SK-N-SH (cell line): ENCODE measurements at regions not wholly inside any gene's neighbourhood (a gene's known extent, or its start where the extent isn't known, plus 50 kb on each side); places are given as distances from the start of the nearest gene placed in this dataset.
A peak's percentile ranks its signal among the peaks of the same experiment; 100 is the strongest.

ENCODE experiments used
- CTCF ChIA-PET: fragments of 300-600, 350-600 bp; formaldehyde crosslinking; extraction: SDS; loops from one replicate; lab custom pipeline; 2021; lab: Yijun Ruan, JAX
- POLR2A ChIA-PET: fragments of 350-600 bp; sonication (Branson Sonifier 250); formaldehyde crosslinking; extraction: SDS; loops from one replicate; lab custom pipeline; 2020; ENCODE audit warnings: antibody characterized with exemption, inconsistent platforms; lab: Yijun Ruan, JAX
- DNase-seq: peaks from one replicate; pipeline ENCODE4 v3.0.0; 2012
- H2AFZ ChIP-seq: fragments of 200-600 bp; sonication (generic); 2 replicates; pipeline ENCODE4 v1.8.1; 2016; ENCODE audit warnings: antibody characterized with exemption, mild to moderate bottlenecking, low read depth
- H3F3A ChIP-seq: fragments of 200-600 bp; sonication (generic); replicated peaks from 2 replicates; pipeline ENCODE3; 2016; ENCODE audit warnings: antibody characterized with exemption, mild to moderate bottlenecking; ENCODE audit not compliant: insufficient read depth
- H3K27ac ChIP-seq, 2 experiments: fragments of 200-500 bp in 1 of 2; fragments of 200-600 bp in 1 of 2; sonication (Bioruptor generic) in 1 of 2; sonication (generic), shearing (Covaris generic) in 1 of 2; 2 replicates each; pipeline versions ENCODE4 v1.5.1 to v1.6.1; 2014 to 2016; ENCODE audit warnings: low read depth in 2 of 2, inconsistent platforms in 1 of 2, low read length in 1 of 2, mild to moderate bottlenecking in 1 of 2, mixed read lengths in 1 of 2
- H3K27me3 ChIP-seq: fragments of 200-600 bp; sonication (generic), shearing (Covaris generic); 2 replicates; pipeline ENCODE4 v1.6.1; 2016; ENCODE audit warnings: mixed run types; ENCODE audit not compliant: insufficient read depth
- H3K36me3 ChIP-seq, 2 experiments: fragments of 200-500 bp in 1 of 2; fragments of 200-600 bp in 1 of 2; sonication (Bioruptor generic) in 1 of 2; sonication (generic) in 1 of 2; replicated peaks in 1 of 2; 2 replicates each; pipeline versions ENCODE3 to v1.5.1; 2014 to 2016; ENCODE audit warnings: low read length in 1 of 2, mild to moderate bottlenecking in 1 of 2; ENCODE audit not compliant: insufficient read depth in 2 of 2, control insufficient read depth in 1 of 2
- H3K4me1 ChIP-seq, 2 experiments: fragments of 200-500 bp in 1 of 2; fragments of 200-600 bp in 1 of 2; sonication (Bioruptor generic) in 1 of 2; sonication (generic), shearing (Covaris generic) in 1 of 2; 2 replicates each; pipeline versions ENCODE4 v1.5.1 to v1.6.1; 2014 to 2016; ENCODE audit warnings: low read depth in 1 of 2, low read length in 1 of 2, mixed run types in 1 of 2; ENCODE audit not compliant: insufficient read depth in 2 of 2, control insufficient read depth in 1 of 2
- H3K4me2 ChIP-seq: fragments of 200-600 bp; sonication (generic), shearing (Covaris generic); 2 replicates; pipeline ENCODE4 v1.6.1; 2017; ENCODE audit warnings: mixed run types
- H3K4me3 ChIP-seq, 2 experiments: fragments of 200-500 bp in 1 of 2; fragments of 200-600 bp in 1 of 2; sonication (Bioruptor generic) in 1 of 2; sonication (generic), shearing (Covaris generic) in 1 of 2; 2 replicates each; pipeline versions ENCODE4 v1.5.1 to v1.8.1; 2014 to 2016; ENCODE audit warnings: low read depth in 2 of 2, inconsistent platforms in 1 of 2, low read length in 1 of 2, mild to moderate bottlenecking in 1 of 2, mixed read lengths in 1 of 2, moderate library complexity in 1 of 2
- H3K79me2 ChIP-seq: fragments of 200-600 bp; sonication (generic); 2 replicates; pipeline ENCODE4 v1.8.1; 2017; ENCODE audit warnings: mild to moderate bottlenecking; ENCODE audit not compliant: insufficient read depth
- H3K9ac ChIP-seq: fragments of 200-600 bp; sonication (generic); 2 replicates; pipeline ENCODE4 v1.6.1; 2017; ENCODE audit warnings: mixed run types
- H3K9me2 ChIP-seq: fragments of 200-600 bp; sonication (generic); 2 replicates; pipeline ENCODE4 v1.6.1; 2017; ENCODE audit warnings: mixed run types
- H3K9me3 ChIP-seq: fragments of 200-600 bp; sonication (generic); 2 replicates; pipeline ENCODE4 v1.6.1; 2017; ENCODE audit warnings: mixed run types, mild to moderate bottlenecking, moderate library complexity
- H4K20me1 ChIP-seq: fragments of 200-600 bp; sonication (generic); 2 replicates; pipeline ENCODE4 v1.6.1; 2017; ENCODE audit warnings: mild to moderate bottlenecking, mixed run types; ENCODE audit not compliant: insufficient read depth
- CHD2 ChIP-seq: fragments of 150-350 bp; IDR thresholded peaks from 2 replicates; pipeline ENCODE4 v1.6.1; 2018; ENCODE audit warnings: low read length; ENCODE audit not compliant: partially characterized antibody
- ELF1 ChIP-seq: IDR thresholded peaks from 2 replicates; pipeline ENCODE4 v1.4.0; 2012
- EP300 ChIP-seq, 2 experiments: IDR thresholded peaks; 2 replicates each; pipeline versions ENCODE4 v1.4.0 to v1.6.1; 2012; ENCODE audit warnings: borderline replicate concordance in 1 of 2, low read depth in 1 of 2, low read length in 1 of 2
- EZH2phosphoT487 ChIP-seq: fragments of 200-600 bp; sonication (generic); IDR thresholded peaks from 2 replicates; pipeline ENCODE4 v1.6.1; 2017; ENCODE audit warnings: low read depth, mixed run types, mild to moderate bottlenecking, antibody characterized with exemption, moderate library complexity, borderline replicate concordance
- FOSL2 ChIP-seq: IDR thresholded peaks from 2 replicates; pipeline ENCODE4 v1.4.0; 2012; ENCODE audit warnings: low read depth, mild to moderate bottlenecking, moderate library complexity, borderline replicate concordance
- FOXJ3 ChIP-seq: sonication (generic); formaldehyde crosslinking; IDR thresholded peaks from 2 replicates; pipeline ENCODE4 v1.5.1; 2020; ENCODE audit warnings: mild to moderate bottlenecking, missing genetic modification reagents
- POLR2AphosphoS5 ChIP-seq: IDR thresholded peaks from 2 replicates; pipeline ENCODE4 v1.6.1; 2012; ENCODE audit warnings: low read depth, low read length
- RFX5 ChIP-seq: IDR thresholded peaks from 2 replicates; pipeline ENCODE4 v1.6.1; 2012; ENCODE audit warnings: mild to moderate bottlenecking, improper control_type of control experiment, low read length
- SMC3 ChIP-seq: IDR thresholded peaks from 2 replicates; pipeline ENCODE4 v1.6.1; 2012; ENCODE audit warnings: low read depth, low read length, improper control_type of control experiment
- TAF1 ChIP-seq: IDR thresholded peaks from 2 replicates; pipeline ENCODE4 v1.6.1; 2012; ENCODE audit warnings: low read depth, mild to moderate bottlenecking, low read length, moderate library complexity, borderline replicate concordance
- TCF12 ChIP-seq: IDR thresholded peaks from 2 replicates; pipeline ENCODE4 v1.4.0; 2012
- TEAD4 ChIP-seq: IDR thresholded peaks from 2 replicates; pipeline ENCODE4 v1.4.0; 2012; ENCODE audit warnings: mild to moderate bottlenecking, borderline replicate concordance; ENCODE audit not compliant: insufficient read depth
- WGBS: methylation state at CpG from one replicate; pipeline ENCODE4 v1.1.6; 2017; ENCODE audit warnings: low lambda C conversion rate; 5-methylcytosine and 5-hydroxymethylcytosine counted together
- TF ChIP-seq, protein P1 (sequence below): IDR thresholded peaks from 2 replicates; pipeline ENCODE4; 2012
- TF ChIP-seq, protein P2 (sequence below): IDR thresholded peaks from 2 replicates; pipeline ENCODE4 v1.4.0; 2012; ENCODE audit warnings: low read depth, borderline replicate concordance
- TF ChIP-seq, protein P3 (sequence below): IDR thresholded peaks from 2 replicates; pipeline ENCODE4 v1.6.1; 2012; ENCODE audit warnings: mild to moderate bottlenecking, low read depth, low read length, moderate library complexity

DNA sequence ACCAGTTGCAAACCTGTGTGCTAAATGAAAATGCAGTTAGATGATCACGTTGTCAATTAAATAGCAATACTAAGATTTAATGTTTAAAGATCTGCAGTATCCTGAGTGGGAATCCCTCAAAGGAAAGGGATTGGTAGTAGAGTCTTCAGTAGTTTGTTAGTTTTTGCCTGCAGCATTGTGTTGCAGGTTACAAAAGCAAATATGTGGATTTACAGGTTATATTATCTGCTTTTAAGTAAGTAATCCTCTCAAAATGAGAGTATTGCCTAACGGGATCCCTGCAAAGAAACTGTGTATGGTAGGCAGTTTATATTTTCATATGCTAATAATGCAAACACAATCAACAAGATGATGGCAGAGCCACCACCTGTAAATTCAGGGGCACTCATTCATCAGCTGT is 72.2 kb upstream of the OSBPL8 start:
- Histone ChIP-seq H3K4me3 (no peak overlapping the region), H3K9ac (no peak overlapping the region), H3K4me1 (peaks cover 0 to 5% of the 10 kb centered on the region in 2 experiments; a peak in 3 of 4 replicates)
- POLR2A ChIA-PET: no interaction called here
- WGBS: 80% methylated on average over 2 of the region's 2 CpGs
- DNase-seq: no peak
- TF ChIP-seq EP300 (IDR thresholded peaks at IDR 0.05; ENCODE audit: borderline replicate concordance in 1 of 2, low read depth in 1 of 2, low read length in 1 of 2) (no peak), ELF1 (no peak), CHD2 (no peak)
- TF ChIP-seq, protein P1, sequence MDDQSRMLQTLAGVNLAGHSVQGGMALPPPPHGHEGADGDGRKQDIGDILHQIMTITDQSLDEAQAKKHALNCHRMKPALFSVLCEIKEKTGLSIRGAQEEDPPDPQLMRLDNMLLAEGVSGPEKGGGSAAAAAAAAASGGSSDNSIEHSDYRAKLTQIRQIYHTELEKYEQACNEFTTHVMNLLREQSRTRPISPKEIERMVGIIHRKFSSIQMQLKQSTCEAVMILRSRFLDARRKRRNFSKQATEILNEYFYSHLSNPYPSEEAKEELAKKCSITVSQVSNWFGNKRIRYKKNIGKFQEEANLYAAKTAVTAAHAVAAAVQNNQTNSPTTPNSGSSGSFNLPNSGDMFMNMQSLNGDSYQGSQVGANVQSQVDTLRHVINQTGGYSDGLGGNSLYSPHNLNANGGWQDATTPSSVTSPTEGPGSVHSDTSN: no peak
- TF ChIP-seq, all 33 proteins: peak for 0
- Histone ChIP-seq H3K36me3 (no peaks in the 10 kb centered on the region), H3K27ac (no peak overlapping the region), H3K27me3 (no peaks in the 10 kb centered on the region), H2AFZ (no peak overlapping the region), H3K9me2 (no peaks in the 10 kb centered on the region), H4K20me1 (no peaks in the 10 kb centered on the region), H3K4me2 (no peak overlapping the region), H3F3A (peaks cover 3% of the 10 kb centered on the region), H3K9me3 (no peaks in the 10 kb centered on the region), H3K79me2 (no peaks in the 10 kb centered on the region)
- CTCF ChIA-PET: interaction anchor here (1.3 to 2.5 kb wide), 3 partner anchors 10 to 379 kb away, joined by 3 to 17 read pairs (median 11); no protein-coding TSS in a partner anchor

DNA sequence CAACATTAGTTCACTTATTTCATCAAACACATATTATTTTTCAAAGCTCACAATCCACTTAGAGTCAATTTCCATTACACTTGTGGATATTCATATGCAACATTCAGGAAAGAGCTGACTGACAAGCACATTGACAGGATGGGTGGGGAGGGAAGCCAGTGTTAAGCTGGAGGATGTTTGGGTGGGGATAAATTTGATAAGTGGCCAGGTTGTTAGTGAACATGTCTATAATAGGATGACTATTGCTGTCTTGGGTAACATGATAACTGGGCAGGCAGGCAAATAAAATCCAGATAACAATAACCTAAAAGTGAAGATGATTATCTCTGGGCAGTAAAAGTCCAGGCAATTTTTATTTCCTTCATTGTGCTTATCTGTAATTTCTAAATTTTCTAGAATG is 73.8 kb upstream of the OSBPL8 start:
- no peak overlapping the region for H3K4me2 ChIP-seq

DNA sequence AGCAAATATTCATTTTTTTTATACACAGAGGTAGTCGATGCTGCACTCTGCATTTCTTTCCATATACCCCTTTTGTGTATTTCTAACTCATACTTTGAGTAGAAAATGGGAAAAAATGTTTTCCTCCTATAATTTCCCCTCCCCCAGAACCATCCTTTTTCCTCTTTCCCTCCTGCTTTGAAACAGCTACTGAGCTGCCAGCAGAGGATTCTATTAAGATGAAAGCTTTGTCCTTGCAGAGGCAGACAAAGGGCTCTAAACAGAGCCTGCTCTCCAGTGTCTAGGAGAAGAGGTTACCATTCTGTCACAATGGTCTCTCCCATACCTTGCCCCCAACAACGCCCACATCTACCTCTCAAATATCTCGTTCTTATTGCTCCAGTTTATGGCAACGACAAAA is 74.6 kb upstream of the OSBPL8 start:
- TF ChIP-seq, protein P1: no peak
- TF ChIP-seq, protein P2, sequence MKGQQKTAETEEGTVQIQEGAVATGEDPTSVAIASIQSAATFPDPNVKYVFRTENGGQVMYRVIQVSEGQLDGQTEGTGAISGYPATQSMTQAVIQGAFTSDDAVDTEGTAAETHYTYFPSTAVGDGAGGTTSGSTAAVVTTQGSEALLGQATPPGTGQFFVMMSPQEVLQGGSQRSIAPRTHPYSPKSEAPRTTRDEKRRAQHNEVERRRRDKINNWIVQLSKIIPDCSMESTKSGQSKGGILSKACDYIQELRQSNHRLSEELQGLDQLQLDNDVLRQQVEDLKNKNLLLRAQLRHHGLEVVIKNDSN: no peak
- TF ChIP-seq EP300 (IDR thresholded peaks at IDR 0.05; ENCODE audit: borderline replicate concordance in 1 of 2, low read depth in 1 of 2, low read length in 1 of 2) (no peak), TCF12 (no peak), RFX5 (no peak), TEAD4 (no peak), SMC3 (no peak), POLR2AphosphoS5 (no peak), TAF1 (no peak), FOXJ3 (CRISPR knock-in tag) (no peak), FOSL2 (no peak)
- TF ChIP-seq, protein P3, sequence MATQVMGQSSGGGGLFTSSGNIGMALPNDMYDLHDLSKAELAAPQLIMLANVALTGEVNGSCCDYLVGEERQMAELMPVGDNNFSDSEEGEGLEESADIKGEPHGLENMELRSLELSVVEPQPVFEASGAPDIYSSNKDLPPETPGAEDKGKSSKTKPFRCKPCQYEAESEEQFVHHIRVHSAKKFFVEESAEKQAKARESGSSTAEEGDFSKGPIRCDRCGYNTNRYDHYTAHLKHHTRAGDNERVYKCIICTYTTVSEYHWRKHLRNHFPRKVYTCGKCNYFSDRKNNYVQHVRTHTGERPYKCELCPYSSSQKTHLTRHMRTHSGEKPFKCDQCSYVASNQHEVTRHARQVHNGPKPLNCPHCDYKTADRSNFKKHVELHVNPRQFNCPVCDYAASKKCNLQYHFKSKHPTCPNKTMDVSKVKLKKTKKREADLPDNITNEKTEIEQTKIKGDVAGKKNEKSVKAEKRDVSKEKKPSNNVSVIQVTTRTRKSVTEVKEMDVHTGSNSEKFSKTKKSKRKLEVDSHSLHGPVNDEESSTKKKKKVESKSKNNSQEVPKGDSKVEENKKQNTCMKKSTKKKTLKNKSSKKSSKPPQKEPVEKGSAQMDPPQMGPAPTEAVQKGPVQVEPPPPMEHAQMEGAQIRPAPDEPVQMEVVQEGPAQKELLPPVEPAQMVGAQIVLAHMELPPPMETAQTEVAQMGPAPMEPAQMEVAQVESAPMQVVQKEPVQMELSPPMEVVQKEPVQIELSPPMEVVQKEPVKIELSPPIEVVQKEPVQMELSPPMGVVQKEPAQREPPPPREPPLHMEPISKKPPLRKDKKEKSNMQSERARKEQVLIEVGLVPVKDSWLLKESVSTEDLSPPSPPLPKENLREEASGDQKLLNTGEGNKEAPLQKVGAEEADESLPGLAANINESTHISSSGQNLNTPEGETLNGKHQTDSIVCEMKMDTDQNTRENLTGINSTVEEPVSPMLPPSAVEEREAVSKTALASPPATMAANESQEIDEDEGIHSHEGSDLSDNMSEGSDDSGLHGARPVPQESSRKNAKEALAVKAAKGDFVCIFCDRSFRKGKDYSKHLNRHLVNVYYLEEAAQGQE: no peak
- TF ChIP-seq, all 33 proteins: peak for 0
- POLR2A ChIA-PET: no interaction called here
- Histone ChIP-seq H3K9me2 (no peaks in the 10 kb centered on the region), H3K4me2 (no peak overlapping the region), H3K9ac (no peak overlapping the region), H3F3A (peaks cover 3% of the 10 kb centered on the region), H3K27ac (no peak overlapping the region), H3K36me3 (no peaks in the 10 kb centered on the region), H3K27me3 (no peaks in the 10 kb centered on the region), H4K20me1 (no peaks in the 10 kb centered on the region), H2AFZ (no peak overlapping the region), H3K4me1 (peaks cover 0 to 5% of the 10 kb centered on the region in 2 experiments; a peak in 3 of 4 replicates), H3K4me3 (no peak overlapping the region), H3K79me2 (no peaks in the 10 kb centered on the region), H3K9me3 (no peaks in the 10 kb centered on the region)
- CTCF ChIA-PET: interaction anchor here (2.3 kb wide), 1 partner anchor 12 kb away, joined by 11 read pairs; no protein-coding TSS in a partner anchor
- DNase-seq: peak; percentile 22
- WGBS: 64% methylated on average over 4 of the region's 4 CpGs

More for the DNA sequence above, 73.8 kb upstream of the OSBPL8 start:
- H3K4me3 ChIP-seq: no peak overlapping the region
- ChIA-PET CTCF (interaction anchor here (0.6 to 2.3 kb wide), 4 partner anchors 12 to 415 kb away, joined by 3 to 11 read pairs (median 3); no protein-coding TSS in a partner anchor), POLR2A (no interaction called here)
- no peaks in the 10 kb centered on the region for H3K27me3 ChIP-seq
- H3K27ac ChIP-seq: no peak overlapping the region
- H3K9me3 ChIP-seq: no peaks in the 10 kb centered on the region
- DNase-seq: peak; percentile 38
- H4K20me1 ChIP-seq: no peaks in the 10 kb centered on the region
- H3K79me2 ChIP-seq: no peaks in the 10 kb centered on the region
- H2AFZ ChIP-seq: no peak overlapping the region
- peaks cover 3% of the 10 kb centered on the region for H3F3A ChIP-seq
- TF ChIP-seq EZH2phosphoT487: no peak
- TF ChIP-seq TAF1: no peak
- TF ChIP-seq RFX5: no peak
- no peaks in the 10 kb centered on the region for H3K9me2 ChIP-seq
- H3K9ac ChIP-seq: no peak overlapping the region
- H3K4me1 ChIP-seq: peaks cover 0 to 5% of the 10 kb centered on the region in 2 experiments; a peak in 3 of 4 replicates
- no peaks in the 10 kb centered on the region for H3K36me3 ChIP-seq
